Immature natural killer cell (primary cell): ENCODE measurements at regions not wholly inside any gene's neighbourhood (a gene's known extent, or its start where the extent isn't known, plus 50 kb on each side); places are given as distances from the start of the nearest gene placed in this dataset.

Experiments
- DNase-seq, 3 donors: peaks; one replicate each; pipeline ENCODE4 v3.0.0; 2022; ENCODE audit warnings: mixed read lengths in 1 of 3
- H3K27ac Mint-ChIP-seq, 6 donors: one replicate each; pipeline ENCODE4 v1.8.0; 2020; ENCODE audit warnings: mixed read lengths in 6 of 6, mild to moderate bottlenecking in 5 of 6, inconsistent platforms in 4 of 6, moderate library complexity in 3 of 6
- H3K27me3 Mint-ChIP-seq, 3 donors: one replicate each; pipeline ENCODE4 v1.8.0; 2020 to 2021; ENCODE audit warnings: low read depth in 3 of 3, mild to moderate bottlenecking in 3 of 3, mixed read lengths in 3 of 3, moderate library complexity in 3 of 3, inconsistent platforms in 1 of 3
- H3K36me3 Mint-ChIP-seq, 3 donors: one replicate each; pipeline ENCODE4 v1.8.0; 2020; ENCODE audit warnings: mixed read lengths in 3 of 3, inconsistent platforms in 2 of 3, mild to moderate bottlenecking in 2 of 3
- H3K4me1 Mint-ChIP-seq, 2 donors: one replicate each; pipeline ENCODE4 v1.8.0; 2020; ENCODE audit warnings: inconsistent platforms in 2 of 2, mild to moderate bottlenecking in 2 of 2, mixed read lengths in 2 of 2, moderate library complexity in 1 of 2
- H3K4me3 Mint-ChIP-seq, 5 donors: one replicate each; pipeline ENCODE4 v1.8.0; 2020; ENCODE audit warnings: mild to moderate bottlenecking in 5 of 5, mixed read lengths in 5 of 5, inconsistent platforms in 3 of 5, moderate library complexity in 3 of 5
- H3K9me3 Mint-ChIP-seq, 6 donors: one replicate each; pipeline ENCODE4 v1.8.0; 2020; ENCODE audit warnings: mild to moderate bottlenecking in 6 of 6, mixed read lengths in 6 of 6, inconsistent platforms in 4 of 6, moderate library complexity in 3 of 6

DNA sequence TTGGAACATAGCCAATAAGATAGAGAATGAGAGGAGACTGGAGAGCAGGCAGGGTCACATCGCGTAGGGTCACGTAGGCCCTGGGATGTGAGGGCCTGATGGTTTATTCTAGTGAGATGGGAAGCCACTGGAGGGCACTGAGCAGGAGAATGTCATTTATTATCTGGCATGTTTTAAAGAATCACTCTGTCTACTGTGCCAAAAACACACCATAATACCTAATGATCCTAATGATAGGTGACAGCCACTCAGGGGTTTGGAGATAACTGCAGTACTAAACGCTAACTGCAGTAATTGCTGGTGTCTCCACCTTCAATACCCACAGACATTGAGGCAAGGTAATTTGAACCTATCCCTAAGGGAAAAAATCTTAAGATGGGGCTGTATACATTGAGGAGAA lies 185.4 kb downstream of the TTLL7 start:
- H3K27ac Mint-ChIP-seq, result no peak overlapping the region
- no peak for DNase-seq
- no peaks in the 10 kb centered on the region for H3K4me1 Mint-ChIP-seq
- H3K4me3 Mint-ChIP-seq, result no peak overlapping the region
- no peaks in the 10 kb centered on the region for H3K36me3 Mint-ChIP-seq
- H3K27me3 Mint-ChIP-seq, result peaks cover 2 to 8% (median 3%) of the 10 kb centered on the region in 3 donors
- H3K9me3 Mint-ChIP-seq, result peaks cover 0 to 7% (median 0%) of the 10 kb centered on the region in 6 donors

DNA sequence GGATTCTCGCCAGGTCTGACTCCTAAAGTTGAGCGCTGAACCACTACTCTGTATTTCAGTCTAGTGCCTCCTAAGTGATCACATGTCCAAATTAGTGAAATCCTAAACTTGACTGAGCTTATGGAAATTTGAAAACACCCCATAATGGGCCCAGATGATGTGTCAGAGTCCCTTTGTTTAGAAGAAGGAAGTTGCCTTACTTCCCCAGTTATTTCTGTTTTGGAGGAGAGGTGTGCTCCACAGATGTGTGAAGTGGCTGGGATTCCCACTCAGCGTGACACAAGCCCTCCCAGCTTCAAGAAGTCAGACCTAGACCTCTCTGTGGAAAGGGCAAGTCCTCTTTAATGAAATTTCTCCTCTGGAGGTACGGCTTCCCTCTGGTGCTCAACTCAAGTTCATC lies 188.8 kb downstream of the TTLL7 start:
- Mint-ChIP-seq H3K36me3 (no peaks in the 10 kb centered on the region), H3K9me3 (no peaks in the 10 kb centered on the region), H3K27ac (no peak overlapping the region), H3K27me3 (peaks cover 0 to 5% (median 2%) of the 10 kb centered on the region in 3 donors), H3K4me1 (no peaks in the 10 kb centered on the region), H3K4me3 (no peak overlapping the region)
- DNase-seq, result no peak

- peaks cover 0 to 2% (median 2%) of the 10 kb centered on the region in 3 donors for H3K27me3 Mint-ChIP-seq
- H3K36me3 Mint-ChIP-seq, result no peaks in the 10 kb centered on the region
- no peak overlapping the region for H3K27ac Mint-ChIP-seq
- no peaks in the 10 kb centered on the region for H3K9me3 Mint-ChIP-seq
- H3K4me3 Mint-ChIP-seq, result no peak overlapping the region
- no peak for DNase-seq
- no peaks in the 10 kb centered on the region for H3K4me1 Mint-ChIP-seq
Observed at GRCh38 chr1:83808536-83808935, 190.4 kb downstream of the TTLL7 start.

- peaks cover 0 to 2% (median 2%) of the 10 kb centered on the region in 3 donors for H3K27me3 Mint-ChIP-seq
- no peak overlapping the region for H3K4me3 Mint-ChIP-seq
- no peak overlapping the region for H3K27ac Mint-ChIP-seq
- no peaks in the 10 kb centered on the region for H3K36me3 Mint-ChIP-seq
- no peaks in the 10 kb centered on the region for H3K9me3 Mint-ChIP-seq
- DNase-seq, result no peak
- H3K4me1 Mint-ChIP-seq, result no peaks in the 10 kb centered on the region
Observed at GRCh38 chr1:83807821-83808220, 191.1 kb downstream of the TTLL7 start.

- Mint-ChIP-seq H3K27ac (no peak overlapping the region), H3K4me3 (no peak overlapping the region), H3K9me3 (no peaks in the 10 kb centered on the region), H3K4me1 (no peaks in the 10 kb centered on the region), H3K27me3 (peaks cover 0 to 2% (median 2%) of the 10 kb centered on the region in 3 donors), H3K36me3 (no peaks in the 10 kb centered on the region)
- DNase-seq, result no peak
Observed at GRCh38 chr1:83807231-83807630, 191.7 kb downstream of the TTLL7 start.

GRCh38 chr1:83805921-83806320 lies 193.0 kb downstream of the TTLL7 start:
- Mint-ChIP-seq H3K27ac (no peak overlapping the region), H3K4me1 (no peaks in the 10 kb centered on the region), H3K36me3 (no peaks in the 10 kb centered on the region), H3K27me3 (peaks cover 0 to 2% (median 0%) of the 10 kb centered on the region in 3 donors), H3K9me3 (no peaks in the 10 kb centered on the region), H3K4me3 (no peak overlapping the region)
- DNase-seq, result no peak

- peaks cover 0 to 1% (median 0%) of the 10 kb centered on the region in 3 donors for H3K27me3 Mint-ChIP-seq
- peaks cover 0 to 2% (median 0%) of the 10 kb centered on the region in 6 donors for H3K9me3 Mint-ChIP-seq
- no peaks in the 10 kb centered on the region for H3K4me1 Mint-ChIP-seq
- DNase-seq, result no peak
- no peak overlapping the region for H3K27ac Mint-ChIP-seq
- peaks cover 0 to 3% (median 0%) of the 10 kb centered on the region in 3 donors for H3K36me3 Mint-ChIP-seq
- H3K4me3 Mint-ChIP-seq, result no peak overlapping the region
Observed at GRCh38 chr1:83802460-83803152, 196.3 kb downstream of the TTLL7 start.

DNA sequence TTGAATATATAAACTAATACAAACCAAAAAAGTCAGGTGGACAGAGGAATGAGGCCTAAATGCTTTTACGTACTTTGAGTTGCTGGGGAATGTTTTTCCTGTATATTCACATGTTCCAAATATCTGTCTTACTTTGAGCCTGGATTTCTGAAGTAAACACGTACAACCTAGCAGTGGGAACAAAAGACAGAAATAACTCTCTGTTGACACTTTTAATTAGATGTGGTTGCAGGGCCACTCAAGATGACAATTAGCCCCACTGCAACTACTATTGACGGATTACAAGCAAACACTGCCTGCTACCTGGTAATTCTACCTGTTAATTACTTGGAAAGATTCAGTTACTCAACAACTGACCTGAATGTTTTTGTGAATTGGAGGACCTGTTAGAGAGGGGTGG lies 196.9 kb downstream of the TTLL7 start:
- Mint-ChIP-seq H3K9me3 (peaks cover 0 to 5% (median 0%) of the 10 kb centered on the region in 6 donors), H3K27ac (no peak overlapping the region), H3K4me1 (no peaks in the 10 kb centered on the region), H3K4me3 (no peak overlapping the region), H3K36me3 (peaks cover 0 to 3% (median 0%) of the 10 kb centered on the region in 3 donors), H3K27me3 (peaks cover 0 to 2% (median 1%) of the 10 kb centered on the region in 3 donors)
- DNase-seq, result no peak

- Mint-ChIP-seq H3K27ac (no peak overlapping the region), H3K9me3 (peaks cover 0 to 8% (median under 1%) of the 10 kb centered on the region in 6 donors), H3K27me3 (peaks cover 1 to 2% (median 1%) of the 10 kb centered on the region in 3 donors), H3K4me3 (no peak overlapping the region), H3K36me3 (peaks cover 0 to 3% (median 0%) of the 10 kb centered on the region in 3 donors), H3K4me1 (no peaks in the 10 kb centered on the region)
- no peak for DNase-seq
Observed at GRCh38 chr1:83800066-83800465, 198.9 kb downstream of the TTLL7 start.

GRCh38 chr1:83799594-83799993 lies 199.3 kb downstream of the TTLL7 start:
- Mint-ChIP-seq H3K4me1 (no peaks in the 10 kb centered on the region), H3K4me3 (no peak overlapping the region), H3K9me3 (peaks cover 0 to 8% (median under 1%) of the 10 kb centered on the region in 6 donors), H3K36me3 (peaks cover 0 to 3% (median 0%) of the 10 kb centered on the region in 3 donors), H3K27ac (no peak overlapping the region), H3K27me3 (peaks cover 1 to 2% (median 1%) of the 10 kb centered on the region in 3 donors)
- no peak for DNase-seq

DNA sequence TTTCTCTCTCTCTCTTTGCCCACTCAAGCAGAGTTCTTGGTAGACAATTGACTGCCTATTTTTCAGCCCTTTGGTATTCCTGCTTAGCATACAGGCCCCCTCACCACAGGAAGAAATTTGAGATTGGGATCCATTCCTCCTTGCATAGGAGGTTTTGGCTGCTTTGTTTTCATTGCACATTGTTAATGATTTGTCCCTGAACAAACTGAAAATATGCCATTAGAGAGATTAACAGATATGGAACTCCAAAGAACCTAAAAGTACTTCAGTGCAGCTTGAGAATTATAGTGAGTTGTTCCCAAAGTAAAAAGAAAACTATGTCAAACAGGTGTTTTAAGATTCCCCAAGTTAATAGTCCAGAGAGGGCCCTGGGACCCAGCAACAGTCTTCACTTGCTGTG lies 200.0 kb downstream of the TTLL7 start:
- no peaks in the 10 kb centered on the region for H3K4me1 Mint-ChIP-seq
- peaks cover 0 to 3% (median 0%) of the 10 kb centered on the region in 3 donors for H3K36me3 Mint-ChIP-seq
- no peak overlapping the region for H3K27ac Mint-ChIP-seq
- DNase-seq, result no peak
- no peak overlapping the region for H3K4me3 Mint-ChIP-seq
- peaks cover 1 to 2% (median 1%) of the 10 kb centered on the region in 3 donors for H3K27me3 Mint-ChIP-seq
- H3K9me3 Mint-ChIP-seq, result peaks cover 0 to 8% (median under 1%) of the 10 kb centered on the region in 6 donors

DNA sequence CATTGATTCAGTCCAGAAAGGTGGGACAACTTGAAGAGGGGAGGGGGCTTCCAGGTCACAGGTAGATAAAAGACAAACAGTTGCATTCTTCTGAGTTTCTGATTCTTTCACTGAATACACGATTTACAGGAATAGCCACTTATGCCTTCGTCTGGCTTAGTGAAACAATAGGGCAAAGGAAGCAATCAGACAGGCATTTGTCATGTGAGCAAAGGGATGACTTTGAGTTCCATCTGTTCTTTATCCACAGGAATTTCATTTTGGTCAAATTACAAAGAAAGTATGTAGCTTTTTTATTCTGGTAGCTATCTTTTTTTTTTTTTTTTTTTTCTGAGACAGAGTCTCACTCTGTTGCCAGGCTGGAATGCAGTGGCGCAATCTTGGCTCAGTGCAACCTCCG lies 202.5 kb downstream of the TTLL7 start:
- H3K4me3 Mint-ChIP-seq, result no peak overlapping the region
- H3K27ac Mint-ChIP-seq, result no peak overlapping the region

GRCh38 chr1:83794384-83794783 lies 204.5 kb downstream of the TTLL7 start:
- peaks cover 1 to 2% (median 2%) of the 10 kb centered on the region in 3 donors for H3K27me3 Mint-ChIP-seq
- H3K36me3 Mint-ChIP-seq, result peaks cover 0 to 3% (median 0%) of the 10 kb centered on the region in 3 donors
- no peak for DNase-seq
- peaks cover 0 to 8% (median 2%) of the 10 kb centered on the region in 6 donors for H3K9me3 Mint-ChIP-seq
- H3K4me1 Mint-ChIP-seq, result no peaks in the 10 kb centered on the region
- no peak overlapping the region for H3K4me3 Mint-ChIP-seq
- no peak overlapping the region for H3K27ac Mint-ChIP-seq

More for the DNA sequence above, 202.5 kb downstream of the TTLL7 start:
- no peak for DNase-seq
- Mint-ChIP-seq H3K36me3 (peaks cover 0 to 3% (median 0%) of the 10 kb centered on the region in 3 donors), H3K4me1 (no peaks in the 10 kb centered on the region), H3K9me3 (peaks cover 0 to 8% (median under 1%) of the 10 kb centered on the region in 6 donors), H3K27me3 (peaks cover 1 to 2% (median 1%) of the 10 kb centered on the region in 3 donors)

DNA sequence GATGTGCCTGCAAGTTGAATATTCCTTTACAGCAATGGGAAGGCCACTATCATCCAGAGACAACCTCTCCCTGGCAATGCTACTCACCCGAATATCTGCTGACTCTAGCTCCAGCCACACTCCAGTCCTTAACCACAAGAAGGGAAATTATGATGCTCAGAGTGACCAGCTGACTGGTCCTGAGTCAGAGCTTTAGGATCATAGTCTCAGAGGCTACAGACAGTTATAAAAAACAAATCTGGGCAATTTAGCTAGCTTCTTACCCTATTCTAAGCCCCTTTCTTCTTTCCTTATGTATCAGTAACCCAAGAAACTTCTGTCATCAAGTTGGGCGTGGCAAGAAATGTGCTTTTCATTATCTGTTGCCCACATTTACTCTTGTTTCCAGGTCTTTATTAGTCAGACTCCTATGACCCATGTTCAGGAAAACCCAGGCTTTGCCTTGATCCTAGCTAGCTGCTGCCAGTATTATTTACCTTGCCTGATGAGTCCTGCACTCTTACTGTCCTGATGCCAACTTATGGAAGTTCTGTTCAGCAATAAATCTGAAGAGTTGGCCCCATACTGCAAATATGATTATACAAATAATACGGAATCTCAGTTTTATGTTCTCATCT lies 207.0 kb downstream of the TTLL7 start:
- H3K4me1 Mint-ChIP-seq, result no peaks in the 10 kb centered on the region
- H3K9me3 Mint-ChIP-seq, result peaks cover 0 to 4% (median 1%) of the 10 kb centered on the region in 6 donors
- H3K27ac Mint-ChIP-seq, result no peak overlapping the region

More for the DNA sequence above, 207.0 kb downstream of the TTLL7 start:
- Mint-ChIP-seq H3K36me3 (no peaks in the 10 kb centered on the region), H3K27me3 (peaks cover 0 to 2% (median 1%) of the 10 kb centered on the region in 3 donors), H3K4me3 (no peak overlapping the region)
- no peak for DNase-seq
